H1 (cell line): ENCODE measurements at regions not wholly inside any gene's neighbourhood (a gene's known extent, or its start where the extent isn't known, plus 50 kb on each side); places are given as distances from the start of the nearest gene placed in this dataset.

Experiments
- CTCF ChIA-PET: fragments of 300-600 bp; sonication (Branson Sonifier 250); formaldehyde crosslinking; loops from one replicate; lab custom pipeline; 2021; ENCODE audit not compliant: partially characterized antibody; lab: Charles Lee
- POLR2A ChIA-PET: fragments of 300-600 bp; sonication (Branson Sonifier 250); formaldehyde crosslinking; loops from one replicate; lab custom pipeline; 2021; ENCODE audit warnings: inconsistent platforms; ENCODE audit not compliant: partially characterized antibody; lab: Charles Lee
- DNase-seq, 2 experiments: peaks; one replicate each; pipeline versions ENCODE4 v3.0.0 to v3.0.0-alpha.2; 2010 to 2022; ENCODE audit warnings: low spot score in 2 of 2, low read depth in 1 of 2, mixed read lengths in 1 of 2
- FAIRE-seq: peaks from 2 replicates; lab custom pipeline; 2011; peaks lifted over from hg19 to GRCh38; lab: Jason Lieb, UNC
- H2AFZ ChIP-seq: 2 replicates; pipeline ENCODE4 v1.8.1; 2012; ENCODE audit warnings: low read length, inconsistent platforms
- H2AK5ac ChIP-seq: 2 replicates; pipeline ENCODE4 v1.6.1; 2013; ENCODE audit warnings: low read depth, low read length
- H2BK120ac ChIP-seq: replicated peaks from 2 replicates; pipeline ENCODE3; 2013; ENCODE audit warnings: low read depth, low read length, inconsistent platforms
- H2BK12ac ChIP-seq: 2 replicates; pipeline ENCODE4 v1.6.1; 2013; ENCODE audit warnings: low read depth, low read length
- H2BK15ac ChIP-seq: 2 replicates; pipeline ENCODE4 v1.6.1; 2013; ENCODE audit warnings: low read length
- H2BK20ac ChIP-seq: 2 replicates; pipeline ENCODE4 v1.6.1; 2013; ENCODE audit warnings: low read length
- H2BK5ac ChIP-seq: 2 replicates; pipeline ENCODE4 v1.6.1; 2013; ENCODE audit warnings: low read depth, low read length
- H3K14ac ChIP-seq: 2 replicates; pipeline ENCODE4 v1.6.1; 2013; ENCODE audit warnings: inconsistent platforms; ENCODE audit not compliant: insufficient read length
- H3K18ac ChIP-seq: 2 replicates; pipeline ENCODE4 v1.6.1; 2013; ENCODE audit warnings: low read length; ENCODE audit errors: extremely low read depth
- H3K23ac ChIP-seq: 2 replicates; pipeline ENCODE4 v1.6.1; 2013; ENCODE audit warnings: inconsistent platforms; ENCODE audit not compliant: insufficient read length
- H3K23me2 ChIP-seq: 2 replicates; pipeline ENCODE4 v1.6.1; 2013; ENCODE audit warnings: low read depth, low read length
- H3K27ac ChIP-seq: 2 replicates; pipeline ENCODE4 v1.6.1; 2011; ENCODE audit warnings: low read depth, low read length, inconsistent platforms
- H3K27me3 ChIP-seq, 4 experiments: replicated peaks in 1 of 4; 1 replicate in 1 of 4; 2 replicates in 3 of 4; pipeline versions ENCODE4 v1.6.1 to v1.8.1; 2011 to 2013; ENCODE audit warnings: low read length in 3 of 4, mild to moderate bottlenecking in 3 of 4, inconsistent platforms in 2 of 4, mixed read lengths in 2 of 4, moderate library complexity in 1 of 4; ENCODE audit not compliant: control insufficient read depth in 3 of 4, insufficient read depth in 3 of 4; ENCODE audit errors: extremely low read depth in 1 of 4
- H3K36me3 ChIP-seq, 4 experiments: 2 replicates each; pipeline versions ENCODE4 v1.6.1 to v1.8.1; 2011 to 2013; ENCODE audit warnings: mild to moderate bottlenecking in 4 of 4, low read length in 3 of 4, moderate library complexity in 2 of 4, control low read depth in 1 of 4, inconsistent platforms in 1 of 4; ENCODE audit not compliant: insufficient read depth in 4 of 4, control insufficient read depth in 2 of 4
- H3K4ac ChIP-seq: replicated peaks from 2 replicates; pipeline ENCODE3; 2013; ENCODE audit warnings: low read length, low read depth, mixed read lengths, inconsistent platforms; ENCODE audit not compliant: insufficient read length
- H3K4me1 ChIP-seq, 4 experiments: replicated peaks in 1 of 4; 1 replicate in 1 of 4; 2 replicates in 3 of 4; pipeline versions ENCODE4 v1.6.1 to v1.8.1; 2011 to 2013; ENCODE audit warnings: low read length in 3 of 4, inconsistent platforms in 2 of 4, mixed read lengths in 1 of 4; ENCODE audit not compliant: insufficient read depth in 4 of 4, control insufficient read depth in 3 of 4
- H3K4me2 ChIP-seq, 2 experiments: 2 replicates each; pipeline versions ENCODE4 v1.6.1 to v1.8.1; 2011 to 2013; ENCODE audit warnings: low read depth in 2 of 2, low read length in 2 of 2, control low read depth in 1 of 2, inconsistent platforms in 1 of 2, mild to moderate bottlenecking in 1 of 2; ENCODE audit not compliant: insufficient read depth in 1 of 2
- H3K4me3 ChIP-seq, 4 experiments: fragments of 200-600, 300-600 bp in 1 of 4; sonication (generic), shearing (Covaris generic), sonication (Bioruptor Twin) in 1 of 4; 2 replicates each; pipeline versions ENCODE4 v1.5.1 to v1.8.1; 2011 to 2016; ENCODE audit warnings: low read length in 4 of 4, low read depth in 3 of 4, control low read depth in 2 of 4, inconsistent platforms in 2 of 4, mild to moderate bottlenecking in 2 of 4, mixed read lengths in 1 of 4, moderate library complexity in 1 of 4; ENCODE audit not compliant: insufficient read depth in 2 of 4; ENCODE audit errors: extremely low read depth in 1 of 4
- H3K56ac ChIP-seq: replicated peaks from 2 replicates; pipeline ENCODE3; 2013; ENCODE audit warnings: low read depth, mild to moderate bottlenecking, mixed read lengths, low read length, inconsistent platforms; ENCODE audit not compliant: insufficient read length
- H3K79me1 ChIP-seq: 2 replicates; pipeline ENCODE4 v1.6.1; 2013; ENCODE audit warnings: low read depth, low read length, control low read depth
- H3K79me2 ChIP-seq, 2 experiments: 2 replicates each; pipeline versions ENCODE4 v1.6.1 to v1.8.1; 2012 to 2013; ENCODE audit warnings: low read length in 2 of 2, mild to moderate bottlenecking in 2 of 2, inconsistent platforms in 1 of 2; ENCODE audit not compliant: insufficient read depth in 2 of 2, control insufficient read depth in 1 of 2
- H3K9ac ChIP-seq, 4 experiments: replicated peaks in 1 of 4; 1 replicate in 1 of 4; 2 replicates in 3 of 4; pipeline versions ENCODE4 v1.6.1 to v1.8.1; 2011 to 2013; ENCODE audit warnings: low read depth in 3 of 4, low read length in 3 of 4, control low read depth in 2 of 4, mild to moderate bottlenecking in 2 of 4, moderate library complexity in 2 of 4, inconsistent platforms in 1 of 4; ENCODE audit errors: extremely low read depth in 1 of 4
- H3K9me3 ChIP-seq, 2 experiments: 2 replicates each; pipeline versions ENCODE4 v1.6.1 to v1.8.1; 2012 to 2013; ENCODE audit warnings: mild to moderate bottlenecking in 2 of 2, moderate library complexity in 2 of 2, control low read depth in 1 of 2, inconsistent platforms in 1 of 2, low read depth in 1 of 2, low read length in 1 of 2, mixed read lengths in 1 of 2; ENCODE audit not compliant: insufficient read depth in 2 of 2
- H4K20me1 ChIP-seq, 2 experiments: replicated peaks in 1 of 2; 2 replicates each; pipeline versions ENCODE3 to v1.8.1; 2011 to 2013; ENCODE audit warnings: inconsistent platforms in 2 of 2, low read length in 2 of 2, mild to moderate bottlenecking in 1 of 2; ENCODE audit not compliant: insufficient read depth in 2 of 2, control insufficient read depth in 1 of 2
- H4K5ac ChIP-seq: 2 replicates; pipeline ENCODE4 v1.6.1; 2013; ENCODE audit warnings: low read length, low read depth, mixed read lengths, inconsistent platforms; ENCODE audit not compliant: insufficient read length
- H4K8ac ChIP-seq: 2 replicates; pipeline ENCODE4 v1.8.0; 2013; ENCODE audit warnings: mild to moderate bottlenecking, moderate library complexity, low read length, inconsistent platforms; ENCODE audit not compliant: insufficient read depth; ENCODE audit errors: extremely low read depth
- H4K91ac ChIP-seq: replicated peaks from 2 replicates; pipeline ENCODE3; 2013; ENCODE audit warnings: low read length, mixed read lengths, inconsistent platforms; ENCODE audit not compliant: insufficient read length
- ASH2L ChIP-seq: fragments of 200-600, 300-600 bp; sonication (generic); IDR thresholded peaks from one replicate; pipeline ENCODE4 v1.7.1; 2017; ENCODE audit warnings: low read length
- BRCA1 ChIP-seq: IDR thresholded peaks from 2 replicates; pipeline ENCODE4 v1.6.1; 2012; ENCODE audit warnings: low read depth, low read length, improper control_type of control experiment
- JUND ChIP-seq: IDR thresholded peaks from 2 replicates; pipeline ENCODE4 v1.6.1; 2011; ENCODE audit warnings: mild to moderate bottlenecking, improper control_type of control experiment, low read length
- KDM4A ChIP-seq: IDR thresholded peaks from one replicate; pipeline ENCODE4 v1.7.1; 2012; ENCODE audit warnings: low read depth, mild to moderate bottlenecking, moderate library complexity, low read length, inconsistent platforms; ENCODE audit not compliant: severe bottlenecking
- RFX5 ChIP-seq: IDR thresholded peaks from 2 replicates; pipeline ENCODE4 v1.6.1; 2011; ENCODE audit warnings: low read depth, low read length, improper control_type of control experiment, borderline replicate concordance
- WGBS, 2 experiments: shearing (Covaris generic) in 1 of 2; methylation state at CpG; one replicate each; pipeline versions ENCODE4 v1.1.6 to v1.1.7; 2013 to 2015; ENCODE audit warnings: low lambda C conversion rate in 2 of 2, mixed read lengths in 2 of 2, inconsistent platforms in 1 of 2, low coverage in 1 of 2, missing lambda C conversion rate in 1 of 2; ENCODE audit not compliant: insufficient replicate concordance in 2 of 2, insufficient coverage in 1 of 2, insufficient read length in 1 of 2; ENCODE audit errors: extremely low coverage in 1 of 2, missing lambda C conversion rate in 1 of 2; 5-methylcytosine and 5-hydroxymethylcytosine counted together

GRCh38 chr14:101497684-101498525 is 63.4 kb upstream of the DIO3 start:
- Histone ChIP-seq H3K23me2 (no peaks in the 10 kb centered on the region; the same call in 1 of the 2 replicates), H3K18ac (no peak overlapping the region), H3K14ac (no peak overlapping the region), H3K56ac (no peak overlapping the region), H2AFZ (no peak overlapping the region), H2BK5ac (no peak overlapping the region), H3K27me3 (no peaks in the 10 kb centered on the region; a peak in 1 of 7 replicates), H3K23ac (no peak overlapping the region), H4K91ac (no peak overlapping the region), H2BK120ac (no peak overlapping the region), H2BK15ac (no peak overlapping the region), H3K9me3 (peaks cover 0 to 3% of the 10 kb centered on the region in 2 experiments; a peak in 1 of 4 replicates), H3K79me2 (no peaks in the 10 kb centered on the region), H3K9ac (no peak overlapping the region), H4K20me1 (no peaks in the 10 kb centered on the region), H2AK5ac (peak overlapping the region; percentile 45; the same call in 1 of the 2 replicates), H3K4me3 (no peak overlapping the region), H3K79me1 (no peaks in the 10 kb centered on the region; the same call in none of the 2 replicates), H3K4ac (no peak overlapping the region), H4K5ac (no peak overlapping the region), H2BK20ac (no peak overlapping the region), H3K27ac (no peak overlapping the region), H3K4me2 (no peak overlapping the region), H4K8ac (no peak overlapping the region), H3K36me3 (no peaks in the 10 kb centered on the region), H2BK12ac (peak overlapping the region; percentile 12; the same call in 1 of the 2 replicates), H3K4me1 (peaks cover 10 to 19% (median 15%) of the 10 kb centered on the region in 4 experiments)
- WGBS, 2 experiments, result 93% methylated on average over 23 of the region's 23 CpGs; no CpG with 5 or more reads in 1 of the 2 experiments
- CTCF ChIA-PET, result interaction anchor here (0.8 to 3.0 kb wide), 3 partner anchors 8 to 62 kb away, joined by 3 to 12 read pairs (median 4); no protein-coding TSS in a partner anchor
- no peak for DNase-seq
- no peak for FAIRE-seq
- POLR2A ChIA-PET, result no interaction called here
- no peak for TF ChIP-seq ASH2L
- no peak for TF ChIP-seq KDM4A
- TF ChIP-seq JUND, result no peak
- no peak for TF ChIP-seq RFX5
- no peak for TF ChIP-seq BRCA1
- TF ChIP-seq, all 59 proteins: peak for 0
